Activated CD4-positive, alpha-beta T cell treated with anti-CD3 and anti-CD28 coated beads for 4 hours (primary cell): ENCODE measurements at regions not wholly inside any gene's neighbourhood (a gene's known extent, or its start where the extent isn't known, plus 50 kb on each side); places are given as distances from the start of the nearest gene placed in this dataset.
"Not testable (repeated sequence)": the region's sequence is repeated elsewhere in the genome, so short reads cannot be mapped to it uniquely, and the experiment has no call there.

Experiments used
- DNase-seq, 2 donors: peaks; one replicate each; pipeline ENCODE4 v3.0.0-alpha.2; 2020

DNA sequence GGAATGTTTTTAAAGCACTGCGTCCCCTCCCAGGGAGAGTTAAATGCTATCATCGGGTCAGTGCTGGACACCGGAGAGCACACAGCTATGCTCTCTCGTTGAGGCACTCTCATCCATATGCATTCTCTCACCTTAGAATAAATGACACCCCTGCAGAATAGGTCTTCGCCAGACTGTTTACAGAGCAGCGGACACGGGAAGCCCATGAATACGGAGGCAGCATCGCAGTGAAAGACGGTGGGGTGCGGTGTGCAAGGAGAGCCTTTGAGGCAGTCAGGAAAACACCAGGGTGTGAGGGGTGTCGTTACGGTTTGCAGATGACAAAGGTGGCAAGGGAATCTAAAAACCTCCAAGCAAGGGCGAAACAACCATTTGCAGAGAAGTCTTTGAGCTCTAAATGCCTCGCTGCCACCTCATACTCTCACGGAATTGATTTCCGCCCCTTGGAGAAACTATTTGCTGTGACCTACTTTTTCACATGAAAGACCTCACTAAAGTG lies 169.2 kb upstream of the FHL2 start:
- no peak for DNase-seq

GRCh38 chr2:105563000-105563719 lies 164.3 kb upstream of the FHL2 start:
- no peak for DNase-seq

DNA sequence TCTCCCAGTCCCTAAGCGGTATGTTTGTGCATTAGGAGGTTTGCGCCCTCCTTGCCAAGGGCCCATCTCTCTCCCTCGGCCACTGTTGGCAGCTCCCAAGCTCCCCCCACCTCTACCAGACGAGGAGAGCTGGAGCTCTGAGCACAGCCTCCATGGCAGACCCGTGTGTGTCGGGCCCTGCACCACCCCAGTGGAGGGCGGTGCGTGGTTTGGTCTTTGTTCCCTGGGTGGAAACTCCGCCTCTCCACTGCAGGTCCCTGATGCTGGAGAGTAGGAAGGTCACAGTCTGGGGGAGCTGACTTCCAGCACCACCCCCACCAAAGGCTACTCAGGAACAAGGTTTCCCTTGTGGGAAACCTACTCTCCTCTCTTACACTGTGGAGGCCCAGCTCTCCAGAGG lies 162.6 kb upstream of the FHL2 start:
- DNase-seq: no peak

- DNase-seq: no peak
These were observed 161.3 kb upstream of the FHL2 start for GRCh38 chr2:105560157-105560556.

- no peak for DNase-seq
These were observed 158.4 kb upstream of the FHL2 start for GRCh38 chr2:105557021-105557920.

DNA sequence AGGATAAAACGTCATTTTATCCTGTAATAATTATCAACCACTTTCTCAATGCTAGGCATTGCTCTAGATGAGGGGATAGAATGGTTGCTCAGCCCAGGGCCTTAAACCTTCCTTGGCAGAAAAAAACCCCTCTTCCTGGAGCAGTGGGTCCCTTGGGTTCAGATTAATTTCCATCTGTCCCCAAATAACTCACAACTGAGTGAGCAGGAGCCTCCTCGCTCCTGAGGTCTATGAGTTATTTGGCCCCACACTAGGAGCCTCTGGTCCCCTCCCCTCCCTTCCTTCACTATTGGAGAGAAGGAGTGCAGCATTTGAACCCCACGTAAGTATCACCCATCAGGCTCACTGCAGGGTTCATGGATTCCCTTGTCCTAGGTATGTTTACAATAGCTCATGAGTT lies 157.5 kb upstream of the FHL2 start:
- DNase-seq: no peak

- DNase-seq: no peak
These were observed 155.4 kb upstream of the FHL2 start for GRCh38 chr2:105554235-105554634.

GRCh38 chr2:105553538-105554196 lies 154.8 kb upstream of the FHL2 start:
- no peak for DNase-seq

DNA sequence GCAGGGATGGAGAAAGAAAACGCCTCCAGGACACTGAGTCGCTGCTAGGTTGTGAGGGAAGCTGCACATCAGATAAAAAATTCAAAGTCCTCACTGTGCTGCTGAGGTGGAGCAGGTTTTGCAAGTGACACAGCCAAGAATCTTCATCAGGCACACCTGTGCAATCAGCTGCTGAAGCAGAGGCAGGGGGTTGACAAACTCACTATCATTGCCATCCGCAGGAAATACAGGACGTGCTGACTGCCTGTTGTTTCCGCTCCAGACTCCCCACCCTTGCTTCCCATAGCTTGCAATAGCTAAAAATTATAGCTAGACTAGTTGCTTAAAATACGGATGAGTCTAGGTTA lies 147.8 kb upstream of the FHL2 start:
- DNase-seq: no peak

DNA sequence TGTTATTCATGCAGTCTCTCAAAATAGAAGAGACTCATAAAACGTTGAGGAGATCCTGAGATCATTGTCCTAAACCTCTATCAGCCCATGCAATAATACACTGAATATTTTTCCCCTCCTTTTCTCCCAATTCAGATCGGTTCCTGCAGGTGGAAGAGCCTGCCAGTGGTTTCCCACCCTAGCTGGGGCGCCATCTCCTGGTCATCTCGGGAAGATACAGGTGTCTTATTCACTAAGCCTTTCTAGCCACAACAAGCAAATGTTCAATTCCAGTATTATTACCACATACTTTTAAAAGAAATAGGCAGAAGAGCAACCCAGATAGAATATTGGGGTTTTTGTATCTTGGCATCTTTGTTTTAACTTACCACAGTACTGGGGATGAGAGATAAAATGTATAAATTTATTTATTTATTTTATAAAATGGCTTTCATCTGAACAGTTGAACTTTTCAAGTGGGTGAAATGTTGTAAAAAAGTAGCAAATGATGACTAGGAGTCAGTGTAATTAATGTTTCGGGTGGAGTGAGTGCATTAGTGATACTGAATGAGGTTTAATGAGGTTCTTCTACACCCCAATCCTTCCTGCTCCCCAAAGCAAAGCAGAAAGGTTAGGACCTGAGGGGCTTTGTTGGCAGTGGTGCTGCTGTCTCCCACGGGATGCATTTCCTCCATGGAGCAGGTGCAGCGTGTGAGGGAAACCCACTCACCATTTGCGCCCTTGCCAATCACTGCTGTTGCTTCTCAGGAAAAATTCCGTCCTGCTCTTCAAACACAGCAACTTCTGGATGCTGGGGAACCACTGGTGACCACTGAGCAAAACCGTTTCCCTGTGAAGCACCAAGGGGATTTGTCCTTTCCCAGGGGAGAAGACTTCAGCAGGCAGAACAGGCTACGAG lies 147.1 kb upstream of the FHL2 start:
- peak; percentile 50 to 73 for DNase-seq

DNA sequence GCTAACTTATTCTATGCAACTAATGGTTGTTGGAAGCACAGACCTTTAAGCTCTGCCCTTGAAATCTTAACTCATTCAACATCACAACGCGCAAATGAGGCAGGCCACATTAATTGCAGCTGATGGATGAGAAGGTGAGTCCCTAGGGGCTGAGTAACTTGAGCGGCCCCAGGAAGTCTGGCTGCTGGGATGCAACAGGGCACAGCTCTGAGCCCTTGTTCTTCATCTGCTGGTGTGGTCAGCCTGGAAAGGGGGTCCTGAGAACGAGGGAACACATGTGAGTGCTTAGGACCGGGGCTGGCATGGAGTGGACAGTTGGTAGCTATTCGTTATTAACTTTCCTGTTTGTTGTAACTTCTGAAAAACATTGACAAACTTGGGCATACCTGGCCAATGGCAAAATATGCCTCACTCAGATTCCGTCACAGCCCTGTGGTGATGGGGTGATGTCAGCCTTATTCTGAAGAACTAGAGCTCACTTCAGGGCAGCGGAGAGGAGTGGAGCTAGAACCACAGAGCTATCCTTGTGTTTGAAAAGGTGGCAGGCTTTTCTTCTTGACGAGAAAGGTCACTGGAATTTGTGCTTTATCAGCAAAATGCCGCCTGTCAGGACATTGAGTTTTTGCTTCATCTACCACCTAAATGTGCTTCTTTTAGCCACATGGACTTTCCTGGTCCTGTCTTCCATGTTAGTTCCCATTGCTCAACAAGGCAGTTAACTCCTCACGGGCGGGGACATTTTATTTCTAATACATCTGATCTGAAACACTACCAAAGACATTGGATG lies 145.9 kb upstream of the FHL2 start:
- DNase-seq: no peak

DNA sequence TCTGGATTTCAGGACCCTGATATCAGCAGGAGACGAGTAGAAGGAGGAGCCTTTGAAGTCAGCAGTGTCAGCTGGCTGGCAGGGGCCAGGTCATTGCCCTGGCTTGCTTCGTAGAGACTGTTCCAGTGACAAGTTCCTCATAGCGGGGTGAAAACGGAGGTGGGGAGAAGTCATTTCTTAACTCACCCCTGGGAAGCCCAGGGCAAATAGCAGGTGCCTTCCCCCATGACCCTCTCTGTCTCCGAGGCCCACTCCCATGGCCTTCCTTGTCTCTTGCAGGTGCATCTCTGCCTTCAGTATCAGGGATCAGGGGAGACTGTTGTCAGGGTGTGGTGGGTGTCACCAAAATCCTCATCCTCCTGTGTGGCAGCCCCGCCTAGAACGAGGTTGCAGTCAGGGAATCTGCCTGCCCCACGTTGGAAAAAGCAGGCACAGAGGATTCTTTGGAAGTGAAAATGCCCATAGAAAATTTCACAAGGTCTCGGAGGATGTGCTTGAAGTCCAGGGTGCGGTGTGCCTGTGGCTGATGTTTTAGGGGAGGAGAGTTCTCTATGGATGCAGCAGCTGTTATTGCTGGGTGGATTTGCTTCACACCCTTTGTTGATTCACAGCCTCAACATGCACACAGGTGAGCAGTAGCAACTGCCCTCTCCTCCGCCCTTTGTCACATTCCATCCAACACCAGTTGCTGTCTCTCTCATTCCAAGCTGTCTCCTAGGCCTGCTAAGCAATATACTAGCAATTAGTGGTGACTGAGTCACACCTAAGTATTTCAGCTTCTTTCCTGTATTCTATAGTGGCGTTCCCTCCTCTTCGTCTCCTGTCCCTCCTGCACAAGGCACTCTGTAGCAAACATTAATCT lies 142.6 kb upstream of the FHL2 start:
- no peak for DNase-seq

- DNase-seq: no peak
These were observed 141.8 kb upstream of the FHL2 start for GRCh38 chr2:105540642-105541041.

DNA sequence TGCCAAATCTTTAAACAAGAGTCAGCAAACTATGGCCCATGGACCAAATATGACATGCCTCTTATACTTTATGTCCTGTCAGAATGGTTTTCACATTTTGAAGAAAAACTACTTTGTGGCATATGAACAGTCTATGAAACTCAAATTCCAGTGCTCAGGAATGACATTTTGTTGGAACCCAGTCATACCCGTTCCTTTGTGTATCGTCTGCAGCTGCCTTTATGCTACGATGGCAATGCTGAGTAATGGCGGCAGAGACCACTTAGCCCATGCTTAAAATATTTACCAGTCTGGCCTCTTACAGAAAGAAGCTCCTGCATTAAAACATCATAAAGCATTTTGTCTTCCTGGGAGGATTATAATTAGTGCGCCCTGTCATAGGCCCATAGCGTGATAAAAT lies 140.5 kb upstream of the FHL2 start:
- DNase-seq: no peak

DNA sequence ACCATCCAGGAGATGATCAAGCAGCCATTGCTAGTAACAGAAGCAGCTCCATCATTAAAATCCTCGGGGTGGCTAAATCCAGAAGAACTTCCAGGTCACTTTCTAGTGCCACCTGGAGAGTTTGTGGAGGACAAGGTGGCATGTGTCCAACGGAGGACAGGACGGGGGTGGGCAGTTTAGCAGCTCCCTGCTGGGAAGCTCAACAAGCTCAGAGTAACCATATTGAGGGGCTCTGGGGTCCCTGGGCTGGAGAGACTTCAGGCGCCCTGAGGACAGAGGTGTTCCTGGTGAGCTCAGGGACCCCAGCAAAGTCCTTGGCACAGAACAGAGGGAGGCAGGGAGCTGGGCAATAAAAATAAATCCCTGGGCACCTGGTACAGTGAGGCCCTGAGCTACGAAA lies 140.0 kb upstream of the FHL2 start:
- no peak for DNase-seq

- no peak for DNase-seq
These were observed 139.1 kb upstream of the FHL2 start for GRCh38 chr2:105537920-105538319.

DNA sequence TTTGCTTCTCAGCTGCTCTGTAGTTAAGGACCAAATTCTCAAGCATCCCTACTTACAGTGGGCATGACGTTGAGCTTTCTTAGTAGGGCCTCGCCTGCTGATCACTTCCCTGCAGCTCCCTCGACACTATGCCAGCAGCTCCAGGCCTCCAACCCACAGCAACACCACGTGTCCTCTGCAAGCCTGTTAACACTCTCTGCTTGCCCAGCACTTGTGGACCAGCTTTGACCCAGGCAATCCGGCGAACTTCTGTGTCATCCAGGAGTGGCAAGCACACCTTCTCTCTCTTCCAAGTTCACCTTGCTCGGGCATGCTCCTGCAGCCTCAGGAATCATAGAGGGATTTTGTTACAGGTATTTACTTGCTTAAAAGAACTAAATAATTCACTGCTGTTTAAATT lies 138.6 kb upstream of the FHL2 start:
- no peak for DNase-seq

DNA sequence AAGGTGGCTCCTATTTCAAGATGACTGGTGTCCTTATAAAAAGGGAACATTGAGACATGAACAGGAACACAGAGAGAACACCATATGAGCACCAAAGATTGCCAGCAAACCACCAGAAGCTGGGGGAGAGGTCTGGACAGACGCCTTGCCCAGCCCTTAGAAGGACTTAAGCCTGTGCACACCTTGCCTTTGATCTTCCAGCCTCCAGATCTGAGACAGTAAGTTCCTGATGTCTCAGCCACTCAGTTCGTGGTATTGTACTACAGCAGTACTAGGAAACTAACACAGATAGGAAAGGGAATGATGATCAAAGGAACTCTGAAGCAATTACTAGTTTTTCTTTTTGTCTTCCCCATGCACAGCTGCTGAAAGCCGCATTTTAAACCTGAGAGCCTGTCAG lies 137.3 kb upstream of the FHL2 start:
- DNase-seq: no peak

DNA sequence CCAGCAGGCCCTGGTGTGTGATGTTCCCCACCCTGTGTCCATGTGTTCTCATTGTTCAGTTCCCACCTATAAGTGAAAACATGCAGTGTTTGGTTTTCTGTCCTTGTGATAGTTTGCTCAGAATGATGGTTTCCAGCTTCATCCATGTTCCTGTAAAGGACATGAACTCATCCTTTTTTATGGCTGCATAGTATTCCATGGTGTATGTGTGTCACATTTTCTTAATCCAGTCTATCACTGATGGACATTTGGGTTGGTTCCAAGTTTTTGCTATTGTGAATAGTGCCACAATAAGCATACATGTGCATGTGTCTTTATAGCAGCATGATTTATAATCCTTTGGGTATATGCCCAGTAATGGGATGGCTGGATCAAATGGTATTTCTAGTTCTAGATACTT lies 130.4 kb upstream of the FHL2 start:
- not testable (repeated sequence) for DNase-seq

DNA sequence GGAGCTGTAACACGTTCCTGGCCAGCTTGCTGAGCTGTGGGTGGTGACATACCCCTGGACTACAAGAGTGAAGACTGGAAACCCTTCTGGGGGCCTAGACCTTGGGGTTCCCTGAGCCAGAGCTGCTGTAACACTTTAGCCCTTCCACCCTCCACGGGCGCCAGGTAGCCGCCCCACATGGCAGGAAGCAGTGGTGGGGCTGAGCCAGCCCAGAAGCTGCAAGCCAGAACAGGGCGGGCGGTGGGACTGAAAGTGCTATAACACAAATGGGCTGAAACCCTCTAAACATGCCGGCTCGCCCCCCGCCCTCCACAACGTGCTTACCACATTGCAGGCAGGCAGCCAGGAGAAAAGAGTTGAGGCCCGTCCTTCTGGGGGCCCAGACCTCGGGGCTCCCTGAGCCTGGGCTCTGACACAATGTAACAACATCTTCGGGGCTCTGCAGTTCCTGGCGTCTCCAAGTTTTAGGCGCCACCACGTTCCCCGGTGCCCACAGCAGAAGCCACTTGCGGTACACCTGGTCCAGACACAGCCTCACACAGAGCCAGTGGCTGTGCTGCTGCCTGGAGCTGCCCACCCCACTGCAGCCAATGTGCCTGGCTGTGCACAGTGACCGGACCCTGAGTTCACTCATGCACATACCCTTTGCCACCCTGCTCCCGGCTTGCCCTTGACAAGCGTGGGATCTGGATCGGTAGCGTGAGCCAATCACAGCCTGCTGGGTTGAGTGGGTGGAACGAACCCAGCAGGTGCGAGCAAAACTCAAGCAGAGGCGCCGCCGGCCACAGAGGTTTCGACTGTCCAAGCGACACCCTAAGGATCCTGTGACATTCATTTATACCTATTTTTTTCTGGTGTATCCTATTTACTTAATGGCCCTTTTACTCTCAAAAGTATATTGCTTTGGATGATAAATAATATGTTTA lies 127.4 kb upstream of the FHL2 start:
- no peak for DNase-seq
